Testis (tissue), 2 donors: ENCODE measurements at regions not wholly inside any gene's neighbourhood (a gene's known extent, or its start where the extent isn't known, plus 50 kb on each side); places are given as distances from the start of the nearest gene placed in this dataset.

Experiments used
- CTCF ChIP-seq, 3 experiments: fragments of 450-650 bp in 2 of 3; fragments of 200-600 bp in 1 of 3; sonication (generic) in 1 of 3; IDR thresholded peaks; one replicate each; pipeline ENCODE4 v1.5.1; 2016 to 2019; ENCODE audit warnings: antibody characterized with exemption in 3 of 3, mild to moderate bottlenecking in 2 of 3, moderate library complexity in 1 of 3
- POLR2A ChIP-seq: fragments of 450-650 bp; IDR thresholded peaks from one replicate; pipeline ENCODE4 v1.6.1; 2017; ENCODE audit warnings: antibody characterized with exemption, mild to moderate bottlenecking, moderate library complexity

GRCh38 chr13:56009418-56009817 lies 1131.3 kb upstream of the PRR20A start:
- TF ChIP-seq CTCF (IDR thresholded peaks at IDR 0.05) (no peak), POLR2A (no peak)
